ENCODE measurements at regions not wholly inside any gene's neighbourhood (a gene's known extent, or its start where the extent isn't known, plus 50 kb on each side); places are given as distances from the start of the nearest gene placed in this dataset.

GRCh38 chr5:158162479-158163034 is 303.6 kb upstream of the CLINT1 start:
- intact Hi-C loops (cut with micrococcal nuclease): no loop called here
- no peak for DNase-seq
- Histone ChIP-seq H3K4me1 (no peaks in the 10 kb centered on the region), H3K9me3 (replicated peaks) (no peaks in the 10 kb centered on the region), H3K27ac (replicated peaks) (no peak overlapping the region), H3K4me3 (no peak overlapping the region), H3K27me3 (ENCODE audit: low read depth) (peaks cover 17% of the 10 kb centered on the region), H3K36me3 (no peaks in the 10 kb centered on the region)
- TF ChIP-seq, protein P1, sequence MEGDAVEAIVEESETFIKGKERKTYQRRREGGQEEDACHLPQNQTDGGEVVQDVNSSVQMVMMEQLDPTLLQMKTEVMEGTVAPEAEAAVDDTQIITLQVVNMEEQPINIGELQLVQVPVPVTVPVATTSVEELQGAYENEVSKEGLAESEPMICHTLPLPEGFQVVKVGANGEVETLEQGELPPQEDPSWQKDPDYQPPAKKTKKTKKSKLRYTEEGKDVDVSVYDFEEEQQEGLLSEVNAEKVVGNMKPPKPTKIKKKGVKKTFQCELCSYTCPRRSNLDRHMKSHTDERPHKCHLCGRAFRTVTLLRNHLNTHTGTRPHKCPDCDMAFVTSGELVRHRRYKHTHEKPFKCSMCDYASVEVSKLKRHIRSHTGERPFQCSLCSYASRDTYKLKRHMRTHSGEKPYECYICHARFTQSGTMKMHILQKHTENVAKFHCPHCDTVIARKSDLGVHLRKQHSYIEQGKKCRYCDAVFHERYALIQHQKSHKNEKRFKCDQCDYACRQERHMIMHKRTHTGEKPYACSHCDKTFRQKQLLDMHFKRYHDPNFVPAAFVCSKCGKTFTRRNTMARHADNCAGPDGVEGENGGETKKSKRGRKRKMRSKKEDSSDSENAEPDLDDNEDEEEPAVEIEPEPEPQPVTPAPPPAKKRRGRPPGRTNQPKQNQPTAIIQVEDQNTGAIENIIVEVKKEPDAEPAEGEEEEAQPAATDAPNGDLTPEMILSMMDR (IDR thresholded peaks at IDR 0.05; ENCODE audit: borderline replicate concordance): no peak

GRCh38 chr5:158162026-158162425 is 303.1 kb upstream of the CLINT1 start:
- TF ChIP-seq, protein P1 (IDR thresholded peaks at IDR 0.05; ENCODE audit: borderline replicate concordance): no peak
- Histone ChIP-seq H3K4me3 (no peak overlapping the region), H3K27ac (replicated peaks) (no peak overlapping the region), H3K36me3 (no peaks in the 10 kb centered on the region), H3K4me1 (no peaks in the 10 kb centered on the region), H3K9me3 (replicated peaks) (no peaks in the 10 kb centered on the region), H3K27me3 (ENCODE audit: low read depth) (peaks cover 17% of the 10 kb centered on the region)
- DNase-seq: no peak
- intact Hi-C loops (cut with micrococcal nuclease): no loop called here

- intact Hi-C loops (cut with micrococcal nuclease): no loop called here
- DNase-seq: no peak
- TF ChIP-seq, protein P1 (IDR thresholded peaks at IDR 0.05; ENCODE audit: borderline replicate concordance): no peak
Observed at GRCh38 chr5:158159621-158160020, 300.7 kb upstream of the CLINT1 start.

DNA sequence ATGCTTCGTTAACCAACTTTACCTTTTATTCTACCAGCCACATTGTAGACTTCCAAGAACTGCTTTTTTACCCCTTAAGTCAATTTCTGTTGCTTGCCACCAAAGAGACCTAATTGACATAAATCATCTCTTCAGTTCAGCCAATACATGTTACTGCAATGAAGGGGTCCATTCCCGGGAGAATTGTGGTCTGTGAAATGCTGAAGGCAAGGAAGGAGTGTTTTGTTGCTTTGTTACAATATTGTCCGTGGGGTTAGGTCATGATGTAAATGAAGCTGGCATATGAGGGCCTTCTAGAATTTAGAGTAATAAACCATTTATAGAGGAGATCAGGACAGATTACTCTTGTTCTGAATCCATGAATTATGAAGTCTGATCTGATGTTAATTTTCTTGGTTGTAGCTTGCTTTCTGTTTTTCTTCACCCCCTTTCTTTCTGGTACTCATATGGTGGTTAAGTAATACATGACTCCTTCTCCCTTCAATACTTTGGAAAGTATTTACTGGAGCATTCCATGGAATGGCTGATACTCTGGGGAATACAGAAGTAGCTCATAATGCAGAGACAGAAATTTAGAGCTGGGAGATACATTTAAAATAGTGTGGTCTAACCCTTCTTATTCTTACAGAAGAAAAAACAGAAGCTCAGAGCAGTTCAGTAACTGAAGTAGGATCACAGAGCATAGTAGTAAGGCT is 297.0 kb upstream of the CLINT1 start:
- intact Hi-C loops (cut with micrococcal nuclease): no loop called here
- Histone ChIP-seq H3K4me3 (no peak overlapping the region), H3K4me1 (peaks cover 10% of the 10 kb centered on the region), H3K9me3 (replicated peaks) (peaks cover 5% of the 10 kb centered on the region), H3K27me3 (ENCODE audit: low read depth) (peaks cover 18% of the 10 kb centered on the region), H3K36me3 (no peaks in the 10 kb centered on the region), H3K27ac (replicated peaks) (no peak overlapping the region)
- TF ChIP-seq, protein P1 (IDR thresholded peaks at IDR 0.05; ENCODE audit: borderline replicate concordance): no peak
- no peak for DNase-seq

More at GRCh38 chr5:158159621-158160020, 300.7 kb upstream of the CLINT1 start:
- H3K9me3 ChIP-seq (replicated peaks): peaks cover 5% of the 10 kb centered on the region
- peaks cover 15% of the 10 kb centered on the region for H3K27me3 ChIP-seq (ENCODE audit: low read depth)
- no peak overlapping the region for H3K4me3 ChIP-seq
- H3K4me1 ChIP-seq: peaks cover 7% of the 10 kb centered on the region
- H3K36me3 ChIP-seq: no peaks in the 10 kb centered on the region
- H3K27ac ChIP-seq (replicated peaks): no peak overlapping the region

GRCh38 chr5:158155067-158155466 is 296.1 kb upstream of the CLINT1 start:
- intact Hi-C loops (cut with micrococcal nuclease): no loop called here
- H3K27ac ChIP-seq (replicated peaks): no peak overlapping the region
- TF ChIP-seq, protein P1 (IDR thresholded peaks at IDR 0.05; ENCODE audit: borderline replicate concordance): no peak
- H3K27me3 ChIP-seq (ENCODE audit: low read depth): peaks cover 18% of the 10 kb centered on the region
- H3K36me3 ChIP-seq: no peaks in the 10 kb centered on the region
- no peak overlapping the region for H3K4me3 ChIP-seq
- peaks cover 5% of the 10 kb centered on the region for H3K9me3 ChIP-seq (replicated peaks)
- no peak for DNase-seq
- H3K4me1 ChIP-seq: peaks cover 10% of the 10 kb centered on the region

Data from left ventricle myocardium inferior (tissue), 1 donor.